NCI-H2107 treated with DMSO at 0.1 percent for 48 hours (cell line): ENCODE measurements at regions not wholly inside any gene's neighbourhood (a gene's known extent, or its start where the extent isn't known, plus 50 kb on each side); places are given as distances from the start of the nearest gene placed in this dataset.

ENCODE experiments used
- DNase-seq: peaks from one replicate; lab custom pipeline; 2025; ENCODE audit not compliant: unreplicated experiment; lab: John Stamatoyannopoulos, UW

GRCh38 chr2:70036290-70036689 is 51.0 kb upstream of the PCBP1 start:
- no peak for DNase-seq

DNA sequence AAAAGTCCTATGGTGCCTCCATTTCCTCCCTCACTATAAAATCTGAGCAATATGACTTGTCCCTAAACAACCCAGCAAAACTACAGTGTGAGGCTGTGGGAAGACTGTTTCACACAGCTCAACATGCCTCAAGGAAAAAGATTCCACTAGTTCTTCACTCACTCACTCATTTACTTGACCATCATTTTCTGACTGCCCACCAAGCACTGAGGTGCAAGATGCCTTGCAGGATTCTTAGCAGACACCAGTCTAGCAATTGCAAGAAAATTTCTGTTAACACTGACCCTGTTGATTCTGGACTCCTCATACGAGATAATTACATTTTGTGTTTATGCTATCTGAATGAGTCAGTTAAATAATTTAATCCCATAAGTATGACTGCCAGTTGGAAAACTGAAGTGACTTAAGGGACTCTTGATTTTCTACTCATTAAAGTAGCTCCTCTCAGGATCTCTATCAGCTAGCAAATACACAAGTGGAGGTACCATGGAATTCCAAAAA is 51.9 kb upstream of the PCBP1 start:
- no peak for DNase-seq

DNA sequence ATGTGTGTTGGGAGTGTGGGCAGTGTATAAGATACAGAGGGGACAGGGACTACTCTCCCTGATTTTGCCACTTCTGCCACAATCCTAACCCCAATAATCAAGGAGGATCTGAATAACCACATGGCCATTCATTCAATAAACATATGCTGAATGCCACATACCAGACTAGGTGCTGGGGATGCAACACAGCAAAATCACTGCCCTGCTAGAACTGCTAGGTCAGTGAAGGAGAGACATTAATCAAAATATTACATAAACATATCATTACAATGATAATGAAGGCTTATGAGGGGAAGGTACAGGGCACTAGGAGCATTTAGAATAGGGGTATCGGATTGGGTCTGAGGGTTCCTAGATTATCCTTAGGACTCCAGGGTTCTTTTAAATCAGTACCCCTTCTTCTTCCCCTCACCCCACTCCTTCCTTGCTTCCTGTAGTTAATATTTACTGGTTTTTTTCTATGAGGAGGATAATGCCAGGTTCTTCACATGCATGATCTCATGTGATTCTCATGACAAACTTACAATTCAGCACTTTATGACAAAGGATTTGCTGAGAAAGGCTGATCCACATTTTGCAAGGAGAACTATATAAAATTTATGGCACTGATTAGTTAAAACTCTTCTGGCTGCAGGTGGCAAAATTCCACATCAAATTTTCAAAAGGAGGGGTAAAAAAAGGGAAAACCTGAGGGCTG is 56.4 kb upstream of the PCBP1 start:
- no peak for DNase-seq

- no peak for DNase-seq
These were observed 57.4 kb upstream of the PCBP1 start for GRCh38 chr2:70029814-70030409.

GRCh38 chr2:70024284-70024683 is 62.9 kb upstream of the ASPRV1 start:
- DNase-seq = peak; percentile 83

DNA sequence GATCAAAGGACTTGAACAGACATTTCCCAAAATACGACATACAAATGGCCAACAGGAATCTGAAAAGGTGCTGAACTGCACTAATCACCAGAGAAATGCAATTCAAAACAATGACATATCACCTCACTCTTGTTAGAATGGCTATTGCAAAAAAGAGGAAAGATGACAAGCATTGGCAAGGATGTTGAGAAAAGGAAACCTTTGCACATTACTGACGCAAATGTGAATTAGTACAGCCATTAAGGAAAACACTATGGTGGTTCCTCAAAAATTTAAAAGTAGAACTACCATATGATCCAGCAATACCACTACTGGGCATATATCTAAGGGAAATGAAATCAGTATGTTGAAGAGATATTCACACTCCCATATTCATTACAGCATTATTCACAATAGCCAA is 57.7 kb upstream of the ASPRV1 start:
- no peak for DNase-seq

DNA sequence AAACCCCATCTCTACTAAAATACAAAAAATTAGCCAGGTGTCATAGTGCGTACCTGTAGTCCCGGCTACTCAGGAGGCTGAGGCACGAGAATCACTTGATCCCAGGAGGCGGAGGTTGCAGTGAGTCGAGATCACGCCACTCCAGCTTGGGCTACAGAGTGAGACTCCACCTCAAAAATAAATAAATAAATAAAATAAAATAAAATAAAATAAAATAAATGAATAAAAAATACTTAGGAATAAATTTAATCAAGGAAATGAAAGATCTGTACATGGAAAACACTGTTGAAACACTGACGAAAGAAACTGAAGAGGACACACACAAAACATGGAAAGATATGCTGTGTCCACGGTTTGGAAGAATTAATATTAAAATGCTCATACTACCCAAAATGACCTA is 56.5 kb upstream of the ASPRV1 start:
- no peak for DNase-seq

- DNase-seq = no peak
These were observed 53.5 kb upstream of the ASPRV1 start for GRCh38 chr2:70014959-70015358.

DNA sequence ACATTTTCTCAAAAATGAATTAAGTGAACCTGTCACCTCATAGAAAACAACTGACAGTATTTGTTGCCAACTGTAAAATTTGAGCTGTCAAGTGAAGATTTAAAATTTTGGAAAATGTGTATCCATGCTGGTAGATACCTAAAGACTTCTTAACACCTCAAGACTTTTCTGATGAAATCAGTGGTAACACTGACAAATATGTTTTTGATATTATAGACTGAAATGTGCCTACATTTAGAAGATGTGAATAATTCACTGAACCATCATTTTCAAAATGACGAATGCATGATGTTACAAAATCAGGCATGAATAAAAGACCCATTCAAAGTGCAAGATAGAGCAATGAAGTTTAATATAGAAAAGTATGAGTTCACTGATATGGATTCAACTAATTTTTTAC is 51.5 kb upstream of the ASPRV1 start:
- no peak for DNase-seq

DNA sequence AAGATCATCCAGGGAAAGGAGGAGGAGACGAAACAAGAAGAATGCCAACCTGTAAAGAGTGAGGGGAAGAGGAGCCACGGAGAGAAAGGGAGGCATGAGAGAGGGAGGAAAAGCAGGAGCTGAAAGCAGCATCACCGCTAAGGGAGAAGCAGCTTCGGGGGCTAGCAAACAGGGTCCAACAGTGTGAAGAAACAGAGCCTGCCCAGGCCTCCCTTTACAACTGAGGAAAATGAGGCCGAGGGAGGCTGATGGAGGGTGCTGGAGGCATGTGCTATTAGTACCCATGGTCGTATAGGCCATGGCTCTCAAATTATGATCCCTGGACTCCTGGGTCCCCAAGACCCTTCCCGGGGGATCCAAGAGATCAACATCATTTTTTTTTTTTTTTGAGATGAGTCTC is 50.4 kb upstream of the ASPRV1 start:
- DNase-seq = no peak

DNA sequence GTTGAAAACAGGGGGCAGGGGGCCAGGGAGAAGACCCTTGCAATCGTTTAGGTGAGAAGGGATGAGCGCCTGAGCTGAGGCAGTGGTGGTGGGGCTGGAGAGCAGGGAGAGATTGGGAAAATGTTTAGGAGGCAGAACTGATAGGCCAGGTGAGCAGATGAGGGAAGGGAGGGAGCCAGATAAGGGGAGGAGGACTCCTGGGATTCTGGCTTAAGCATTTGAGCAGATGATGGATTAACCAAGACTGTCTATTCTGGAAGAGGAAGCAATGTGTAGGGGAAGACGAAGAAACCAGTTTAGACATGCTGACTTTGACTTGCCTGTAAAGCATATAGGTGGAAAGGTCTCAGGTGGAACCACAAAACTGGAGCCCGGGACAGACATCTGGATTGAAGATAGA is 49.9 kb upstream of the ASPRV1 start:
- DNase-seq = no peak
